GM21529 (cell line): ENCODE measurements at regions not wholly inside any gene's neighbourhood (a gene's known extent, or its start where the extent isn't known, plus 50 kb on each side); places are given as distances from the start of the nearest gene placed in this dataset.
"Not testable (repeated sequence)": the region's sequence is repeated elsewhere in the genome, so short reads cannot be mapped to it uniquely, and the experiment has no call there.

Experiments used
- ATAC-seq: cut with Tn5 transposase; IDR thresholded peaks from one replicate; pipeline ENCODE4 v1.9.1; 2021; ENCODE audit not compliant: unreplicated experiment

DNA sequence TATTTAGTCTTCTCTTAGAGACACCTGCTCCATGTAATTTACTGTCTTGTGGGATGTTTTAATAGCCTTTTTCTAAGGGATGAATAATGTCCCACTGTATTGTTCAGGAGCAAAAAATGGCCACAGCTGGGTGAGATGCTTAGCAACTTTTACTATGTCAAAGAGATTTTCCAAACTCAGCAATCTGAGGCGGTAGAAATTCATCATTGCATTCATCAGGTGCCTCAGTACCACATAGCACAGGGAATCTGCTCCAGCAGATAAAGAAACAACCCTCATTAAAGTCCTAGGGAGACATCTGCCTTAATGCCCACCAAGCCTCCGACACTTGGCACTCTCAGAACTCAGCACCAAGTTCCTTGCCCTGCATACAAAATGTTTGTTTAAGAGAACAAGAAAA lies 266.9 kb downstream of the SIPA1L2 start:
- no peak for ATAC-seq

DNA sequence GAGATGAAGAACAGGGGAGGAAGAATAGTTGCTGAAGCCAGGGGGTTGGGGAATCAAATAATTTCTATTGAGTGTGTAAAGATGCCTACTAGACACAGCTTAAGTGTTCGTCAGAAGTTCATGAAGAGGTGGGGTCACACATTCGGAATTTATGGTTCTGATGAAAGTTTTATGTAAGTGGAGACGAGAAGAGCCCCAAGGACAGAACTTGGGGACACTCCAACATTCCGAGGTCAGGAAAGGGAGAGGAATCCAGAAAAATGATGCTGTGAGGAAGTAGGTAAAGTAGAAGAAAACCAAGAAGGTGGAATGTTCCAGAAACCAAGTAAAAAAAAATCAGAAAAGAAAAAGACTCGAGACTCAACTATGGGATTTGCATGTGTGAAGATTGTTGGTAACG lies 272.5 kb downstream of the SIPA1L2 start:
- ATAC-seq: no peak

DNA sequence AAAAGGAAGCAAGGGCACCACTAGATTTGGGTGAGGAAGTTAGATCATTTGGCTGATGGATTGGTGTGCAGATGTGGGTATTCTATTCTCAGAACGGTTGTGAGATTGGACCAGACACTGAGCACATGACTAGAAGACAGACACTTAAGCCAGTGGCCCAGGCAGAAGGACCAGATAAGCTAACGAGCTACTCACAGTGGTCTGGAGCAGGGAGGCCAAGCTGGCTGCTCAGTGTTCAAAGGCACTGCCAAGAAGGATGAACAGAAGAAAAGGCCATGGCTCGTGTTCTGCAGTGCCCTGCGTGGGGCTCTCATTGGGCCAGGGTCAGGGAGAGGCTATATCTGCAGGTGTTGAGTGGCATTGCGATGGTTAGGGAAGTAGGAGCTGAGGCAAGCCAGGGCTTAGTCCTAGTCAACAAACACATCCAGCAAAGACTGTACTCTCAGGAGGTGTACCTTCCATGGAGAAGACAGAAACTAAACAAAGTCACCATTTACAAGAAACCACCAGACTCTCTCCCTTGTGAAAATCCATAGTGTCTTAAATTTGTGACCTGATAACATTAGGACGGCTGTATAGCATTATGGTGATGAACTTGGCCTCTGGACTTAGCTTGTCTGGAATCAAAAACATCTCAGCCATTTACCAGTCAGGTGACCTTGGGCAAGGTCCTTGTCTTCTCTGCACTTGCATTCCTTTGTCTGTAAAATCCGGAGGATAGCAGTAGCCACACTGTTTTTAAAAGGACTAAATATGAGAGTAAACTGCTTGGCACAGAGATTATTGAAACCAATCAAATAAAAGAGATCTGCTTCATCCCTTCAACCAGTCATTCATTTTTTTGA lies 274.5 kb downstream of the SIPA1L2 start:
- ATAC-seq: no peak

DNA sequence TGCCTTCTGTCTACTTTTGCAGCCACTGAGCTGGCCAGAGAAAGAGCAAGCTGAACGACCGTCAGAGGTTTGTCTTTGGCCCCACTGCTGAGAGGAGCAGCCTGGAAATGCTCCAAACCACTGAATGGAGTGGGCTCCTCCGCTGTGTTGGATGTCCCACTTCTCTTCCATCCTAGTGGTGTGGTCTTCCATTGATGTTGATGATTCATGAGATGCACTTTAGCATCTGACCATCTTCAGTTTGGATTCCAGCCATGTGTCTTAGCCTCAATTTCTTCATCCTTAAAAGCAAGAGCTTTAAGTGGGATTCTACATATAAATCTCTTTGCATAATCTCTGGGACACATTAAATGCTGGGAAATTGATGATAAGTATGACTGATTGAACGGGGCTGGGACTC lies 276.9 kb downstream of the SIPA1L2 start:
- no peak for ATAC-seq

DNA sequence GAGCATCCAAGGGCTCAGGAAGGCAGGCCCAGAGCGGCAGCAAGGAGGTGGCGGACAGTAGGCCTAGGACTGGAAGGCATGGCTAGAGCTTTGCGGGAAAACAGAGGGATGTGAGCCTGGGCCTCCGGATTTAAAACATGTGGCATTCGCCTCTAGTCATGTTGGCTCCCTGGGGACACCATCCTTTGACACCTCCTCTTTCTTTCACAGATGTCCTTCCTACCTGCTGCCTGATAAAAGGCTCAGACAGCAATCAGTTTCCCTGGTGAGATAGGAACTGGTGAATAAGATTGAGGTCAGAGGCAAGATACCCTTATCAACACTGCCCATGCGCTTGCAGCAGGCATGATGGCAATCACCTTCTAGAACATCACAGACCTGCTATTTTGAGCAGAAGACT lies 277.6 kb downstream of the SIPA1L2 start:
- no peak for ATAC-seq

DNA sequence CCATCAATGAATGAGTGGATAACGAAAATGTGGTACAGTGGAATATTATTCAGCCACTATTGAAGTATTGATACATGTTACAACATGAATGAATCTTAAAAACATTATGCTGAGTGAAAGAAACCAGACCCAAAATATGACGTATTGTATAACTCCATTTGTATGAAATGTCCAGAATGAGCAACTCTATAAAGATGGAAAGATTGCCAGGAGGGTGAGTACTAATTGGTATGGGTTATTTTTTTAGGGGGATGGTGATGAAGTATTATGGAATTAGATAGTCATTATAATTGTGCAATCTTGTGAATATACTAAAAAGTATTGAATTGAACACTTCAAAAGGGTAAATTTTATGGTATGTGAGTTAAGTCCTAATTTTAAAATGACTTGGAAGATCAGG lies 278.6 kb downstream of the SIPA1L2 start:
- ATAC-seq: no peak

DNA sequence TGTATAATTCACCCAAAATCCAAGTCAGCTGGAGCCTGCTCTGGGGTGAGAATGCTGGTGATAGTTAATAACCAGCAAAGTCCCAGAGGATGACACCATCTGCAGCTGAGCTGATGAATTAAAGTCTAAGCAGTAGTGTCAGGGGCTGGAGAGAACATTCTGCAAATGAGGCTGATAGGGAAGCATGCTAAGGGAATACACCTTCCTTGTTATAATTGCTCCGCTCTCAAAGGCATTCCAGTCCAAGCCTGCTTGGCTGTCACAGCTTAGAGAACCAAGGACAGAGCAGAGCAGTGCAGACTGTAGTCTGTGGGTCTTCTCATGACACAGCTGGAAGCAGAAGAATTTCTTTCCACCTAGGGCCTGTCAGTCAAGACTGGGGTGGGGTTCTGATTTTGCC lies 283.1 kb downstream of the SIPA1L2 start:
- ATAC-seq: no peak

DNA sequence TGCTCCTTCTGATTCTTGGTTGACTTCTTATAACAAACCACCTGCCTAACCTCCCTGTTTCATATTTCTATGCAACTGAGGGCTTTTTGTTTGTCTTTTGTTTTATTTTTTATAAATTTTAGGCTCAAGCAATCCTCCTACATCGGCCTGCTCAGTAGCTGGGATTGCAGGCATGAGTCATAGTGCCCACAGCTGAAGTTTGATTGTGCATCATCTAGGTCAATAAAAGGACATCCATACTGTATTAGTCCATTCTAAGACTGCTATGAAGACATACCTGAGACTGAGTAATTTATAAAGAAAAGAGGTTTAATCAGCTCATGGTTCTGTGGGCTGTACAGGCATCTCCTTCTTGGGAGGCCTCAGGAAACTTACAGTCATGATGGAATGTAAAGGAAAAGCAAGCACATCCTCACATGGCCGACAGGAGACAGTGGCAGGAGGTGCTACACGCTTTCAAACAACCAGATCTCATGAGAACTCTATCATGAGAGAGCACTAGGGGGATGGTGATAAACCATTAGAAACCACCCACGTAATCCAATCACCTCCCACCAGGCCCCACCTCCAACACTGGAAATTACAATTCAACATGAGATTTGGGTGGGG lies 285.0 kb downstream of the SIPA1L2 start:
- ATAC-seq: no peak

DNA sequence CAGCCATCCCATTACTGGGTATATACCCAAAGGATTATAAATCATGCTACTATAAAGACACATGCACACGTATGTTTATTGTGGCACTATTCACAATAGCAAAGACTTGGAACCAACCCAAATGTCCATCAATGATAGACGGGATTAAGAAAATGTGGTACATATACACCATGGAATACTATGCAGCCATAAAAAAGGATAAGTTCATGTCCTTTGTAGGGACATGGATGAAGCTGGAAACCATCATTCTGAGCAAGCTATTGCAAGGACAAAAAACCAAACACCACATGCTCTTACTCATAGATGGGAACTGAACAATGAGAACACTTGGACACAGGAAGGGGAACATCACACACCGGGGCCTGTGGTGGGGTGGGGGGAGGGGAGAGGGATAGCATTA lies 285.7 kb downstream of the SIPA1L2 start:
- not testable (repeated sequence) for ATAC-seq

DNA sequence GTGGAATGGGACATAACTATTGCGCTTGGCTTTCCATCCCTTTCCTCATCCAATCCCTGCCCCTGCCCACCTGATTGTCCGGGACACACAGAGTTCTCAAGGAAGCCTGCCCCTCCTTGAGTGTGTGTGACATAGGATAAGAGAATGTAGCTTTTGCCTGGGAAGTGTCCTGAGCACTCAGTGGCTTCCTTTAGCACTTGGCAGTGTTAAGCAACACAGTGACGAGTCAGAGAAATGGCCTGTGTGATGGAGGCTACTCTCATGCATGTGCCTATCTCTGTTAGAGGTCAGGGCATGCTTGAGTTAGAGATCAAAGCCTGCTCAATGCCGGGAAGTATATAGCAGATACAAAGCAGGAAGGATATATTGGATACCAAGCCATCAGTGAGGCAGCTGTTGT lies 289.5 kb downstream of the SIPA1L2 start:
- ATAC-seq: no peak

DNA sequence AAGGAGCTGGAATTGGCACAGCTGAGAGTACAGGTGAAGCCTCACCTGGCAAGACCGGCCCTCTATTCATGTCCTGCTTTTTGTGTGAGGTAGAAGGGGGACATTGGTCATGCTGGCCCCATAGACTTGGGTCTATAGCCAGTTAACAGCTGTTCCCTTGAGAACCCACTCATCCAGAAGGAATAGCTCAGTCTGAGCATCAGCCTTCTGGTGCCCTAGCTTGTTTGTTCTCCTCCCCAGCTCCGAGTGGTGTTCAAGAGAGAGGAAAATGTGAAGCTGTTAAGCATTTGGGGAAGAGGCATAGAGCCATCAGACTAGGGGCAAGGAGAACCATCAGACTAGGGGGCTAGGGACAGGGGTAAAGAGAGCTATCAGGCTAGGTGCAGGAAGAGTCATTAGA lies 290.9 kb downstream of the SIPA1L2 start:
- ATAC-seq: no peak

DNA sequence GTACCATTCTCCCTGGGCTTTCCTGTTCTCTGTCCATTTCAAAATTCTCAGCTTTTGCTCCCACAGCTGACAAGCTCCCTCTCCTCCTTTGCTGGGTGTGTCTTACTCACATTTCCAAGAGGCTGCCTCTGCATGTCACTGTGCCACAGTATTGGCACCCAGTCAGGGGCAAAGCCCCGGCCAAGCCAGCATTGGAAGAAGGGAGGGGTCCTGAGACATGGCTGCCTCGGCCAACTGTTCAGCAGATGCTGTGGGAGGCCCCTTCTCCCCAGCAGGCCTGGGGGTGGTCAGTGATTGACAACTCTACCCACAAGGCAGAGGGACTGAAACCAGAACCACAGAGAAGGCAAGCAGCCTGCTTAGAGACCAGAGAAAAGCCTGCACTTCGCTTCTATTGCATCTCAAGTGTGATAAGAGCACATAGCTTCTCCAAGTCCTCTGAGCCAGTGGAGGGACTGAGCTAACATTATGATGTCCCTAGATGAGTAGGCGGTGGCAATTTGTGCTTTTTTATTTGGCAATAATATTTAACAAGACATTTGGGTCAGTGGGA lies 294.1 kb downstream of the SIPA1L2 start:
- no peak for ATAC-seq

DNA sequence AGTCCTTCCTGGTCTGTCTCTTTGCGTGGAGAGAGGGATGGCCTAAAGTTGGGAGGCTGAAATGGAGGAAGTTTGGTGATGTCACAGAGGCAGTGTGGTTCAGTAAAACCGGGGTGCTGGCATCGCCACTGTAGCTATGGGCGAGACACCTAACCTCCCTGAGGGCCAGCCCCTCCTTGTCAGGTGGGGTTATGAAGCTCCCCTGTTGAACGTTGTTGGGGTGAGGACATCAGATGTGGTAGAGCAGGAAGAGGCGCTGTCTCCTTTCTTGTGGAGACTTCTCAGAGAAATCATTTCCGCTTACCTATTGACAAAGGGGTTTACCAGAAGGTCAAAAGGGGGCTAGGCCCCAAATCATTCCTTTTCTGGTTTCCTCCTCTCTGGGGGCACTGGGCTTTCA lies 294.7 kb downstream of the SIPA1L2 start:
- no peak for ATAC-seq

DNA sequence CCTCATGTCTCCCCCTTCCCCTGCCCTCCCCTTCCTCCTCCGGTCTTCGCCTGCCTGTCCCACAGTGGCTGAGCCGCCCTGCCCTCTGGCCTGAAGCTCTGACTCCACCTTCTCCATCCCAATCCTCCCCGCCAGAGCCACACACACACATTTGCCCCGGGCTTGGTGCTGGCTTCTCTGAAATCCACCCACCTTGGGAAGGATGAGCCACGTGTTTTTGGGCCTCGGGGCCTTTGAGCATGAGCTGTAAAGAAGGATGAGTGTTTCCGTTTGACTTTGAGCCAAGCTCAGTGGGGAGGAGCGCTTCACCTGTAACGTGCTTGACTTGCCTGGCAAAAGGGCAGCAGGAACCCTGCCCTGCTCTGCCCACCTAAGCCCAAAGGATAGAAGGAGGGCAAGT lies 295.1 kb downstream of the SIPA1L2 start:
- no peak for ATAC-seq

DNA sequence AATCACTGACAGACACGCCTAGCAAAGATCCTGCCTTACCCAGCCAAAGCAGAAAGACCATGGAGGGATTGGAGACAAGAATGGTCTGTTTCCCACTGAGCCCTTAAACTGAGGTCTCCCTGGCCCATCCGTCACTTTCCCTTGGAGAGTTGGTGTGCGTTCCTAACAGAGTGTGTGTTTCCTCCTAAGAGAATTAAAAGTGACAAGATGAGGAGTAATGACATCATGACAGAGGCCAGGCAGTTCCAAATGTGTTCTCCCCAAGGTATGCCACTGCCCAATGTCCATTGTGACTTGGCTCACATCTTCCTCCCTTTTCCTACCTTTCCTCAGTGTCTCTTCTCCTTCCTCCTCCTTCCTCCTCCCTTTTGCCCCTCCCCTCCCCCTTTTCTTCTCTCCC lies 295.7 kb downstream of the SIPA1L2 start:
- no peak for ATAC-seq

DNA sequence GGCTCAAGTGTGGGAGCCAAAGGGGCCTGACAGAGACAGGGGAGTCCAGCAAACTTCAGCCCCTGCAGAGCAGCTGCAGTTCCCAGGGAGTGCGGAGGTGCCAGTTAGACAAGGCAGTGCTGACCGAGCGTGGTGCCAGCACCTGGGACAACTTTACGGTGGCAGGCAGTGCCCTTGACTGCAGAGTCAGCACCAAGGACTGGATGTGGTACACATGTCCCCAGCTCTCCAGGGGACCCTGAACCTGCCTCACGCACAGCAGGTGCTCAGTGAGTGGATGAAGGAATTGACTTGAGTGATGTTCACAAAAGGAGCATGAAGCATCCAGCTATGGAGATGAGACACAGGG lies 296.5 kb downstream of the SIPA1L2 start:
- ATAC-seq: no peak

DNA sequence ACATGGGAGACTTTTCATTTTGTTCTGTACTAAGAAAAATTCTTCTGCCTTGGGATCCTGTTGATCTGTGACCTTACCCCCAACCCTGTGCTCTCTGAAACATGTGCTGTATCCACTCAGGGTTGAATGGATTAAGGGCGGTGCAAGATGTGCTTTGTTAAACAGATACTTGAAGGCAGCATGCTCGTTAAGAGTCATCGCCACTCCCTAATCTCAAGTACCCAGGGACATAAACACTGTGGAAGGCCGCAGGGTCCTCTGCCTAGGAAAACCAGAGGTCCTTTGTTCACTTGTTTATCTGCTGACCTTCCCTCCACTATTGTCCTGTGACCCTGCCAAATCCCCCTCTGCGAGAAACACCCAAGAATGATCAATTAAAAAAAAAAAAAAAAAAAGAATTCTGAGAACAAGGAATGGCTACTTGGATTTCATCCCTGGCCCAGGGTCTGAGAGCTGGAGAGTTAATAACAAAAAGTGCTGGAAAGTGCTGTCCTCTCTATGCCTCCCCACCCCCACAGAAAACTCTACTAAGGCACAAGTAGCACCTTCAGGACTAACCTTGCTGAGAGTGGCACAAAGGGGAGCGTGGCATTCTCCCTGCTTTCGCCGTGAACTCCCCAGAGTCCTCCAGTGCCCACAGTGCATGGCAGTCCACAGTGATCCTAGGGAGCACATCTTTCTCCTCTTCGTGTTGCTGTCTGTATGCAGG lies 297.1 kb downstream of the SIPA1L2 start:
- ATAC-seq: not testable (repeated sequence)

DNA sequence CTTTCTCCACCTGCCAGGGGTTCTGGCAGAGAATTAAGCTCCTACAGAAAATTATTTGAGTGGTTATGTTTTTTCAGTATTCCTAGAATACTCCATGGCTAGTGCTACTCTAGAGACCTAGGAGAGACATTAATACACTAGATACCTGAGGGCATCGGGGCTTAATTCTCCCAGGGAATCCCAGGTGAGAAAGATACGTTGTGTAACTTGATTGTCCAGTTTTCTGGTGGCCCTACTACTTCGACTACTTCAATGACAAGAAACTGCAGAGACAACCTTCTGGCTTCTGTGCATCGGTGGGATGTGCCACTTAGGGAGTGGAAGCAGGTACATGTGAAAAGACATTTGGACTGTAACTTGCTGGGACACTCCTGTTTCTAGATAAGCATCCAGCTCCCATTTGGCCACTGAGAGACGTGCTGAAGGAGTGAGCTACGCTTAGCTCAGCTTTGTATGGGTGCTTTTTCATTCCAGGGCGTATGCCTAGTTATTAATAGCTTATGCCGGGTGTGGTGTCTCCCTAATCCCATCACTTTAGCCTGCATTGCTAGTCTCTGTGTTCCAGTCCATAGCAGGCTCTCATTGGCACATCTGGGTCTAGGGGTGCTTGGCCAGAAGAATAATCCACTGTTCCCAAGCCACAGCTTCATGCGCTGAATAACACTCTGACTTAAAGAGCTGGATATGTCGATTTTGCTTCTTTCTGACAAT lies 300.7 kb downstream of the SIPA1L2 start:
- ATAC-seq: no peak

DNA sequence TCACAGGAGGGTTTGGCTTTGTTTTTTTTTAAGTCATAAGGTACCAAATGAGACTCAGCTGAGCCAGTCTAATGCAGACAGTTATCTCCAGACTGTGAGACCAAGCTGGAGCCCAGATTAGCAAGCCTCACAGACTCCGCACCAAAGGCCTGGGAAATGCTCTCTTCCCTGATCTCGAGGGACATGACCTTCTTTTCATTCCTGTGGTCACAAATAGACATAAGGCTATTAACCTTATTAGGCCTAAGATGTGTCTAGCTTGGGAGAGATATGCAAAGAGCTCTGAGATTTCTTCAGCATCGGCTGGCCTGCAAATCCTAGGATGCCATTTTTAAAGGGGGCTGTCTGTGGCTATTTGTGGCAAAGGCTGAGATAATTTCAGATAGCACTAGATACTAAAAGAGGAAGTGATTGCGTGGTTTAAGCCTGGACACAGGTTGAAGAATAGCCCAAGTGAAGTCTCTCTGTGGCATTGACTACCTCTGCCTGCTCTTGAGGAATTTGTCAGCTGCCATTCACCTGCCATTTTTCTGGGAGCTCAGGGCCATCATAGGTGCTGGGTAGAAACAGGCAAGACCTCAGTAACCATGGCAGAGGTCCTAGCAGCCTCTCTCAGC lies 301.3 kb downstream of the SIPA1L2 start:
- ATAC-seq: no peak

DNA sequence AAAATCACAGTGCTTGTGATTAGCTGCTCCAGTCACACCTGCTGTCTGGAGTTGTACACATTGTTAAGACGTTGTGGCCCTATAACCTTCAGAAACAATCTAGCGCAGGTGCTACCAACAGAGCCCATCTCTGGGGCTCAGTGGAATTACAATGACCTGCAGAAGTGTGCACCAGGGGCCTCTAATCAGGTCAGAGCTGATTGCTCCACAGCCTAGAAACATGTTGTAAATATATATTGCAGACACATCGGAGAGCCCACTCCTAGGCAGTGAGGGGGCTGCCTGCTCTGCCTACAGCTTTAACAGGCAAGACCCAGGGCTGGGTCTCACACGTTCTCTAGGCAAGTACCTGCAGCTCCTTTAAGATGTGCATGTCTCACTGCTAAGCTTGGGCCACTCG lies 302.0 kb downstream of the SIPA1L2 start:
- ATAC-seq: no peak

DNA sequence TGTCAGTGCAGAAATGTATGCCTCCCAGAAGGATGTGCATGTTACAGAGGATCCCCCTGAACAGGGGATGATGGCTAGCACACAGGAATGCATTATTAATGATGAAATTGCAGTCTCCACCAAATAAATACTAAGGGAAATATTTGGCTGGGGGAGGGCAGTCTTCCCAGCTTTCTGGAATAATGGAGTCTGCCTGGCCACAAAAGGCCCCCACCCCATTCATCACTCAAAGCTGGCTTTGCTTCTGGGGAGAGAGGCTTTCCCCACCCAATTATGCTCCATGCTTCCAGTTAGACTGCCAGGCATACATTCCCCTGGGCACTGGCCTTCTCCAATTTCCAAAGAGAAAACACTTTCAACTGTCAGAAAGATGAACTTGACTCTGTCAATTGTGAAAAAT lies 302.7 kb downstream of the SIPA1L2 start:
- no peak for ATAC-seq
